Memory B cell (primary cell): ENCODE measurements at regions not wholly inside any gene's neighbourhood (a gene's known extent, or its start where the extent isn't known, plus 50 kb on each side); places are given as distances from the start of the nearest gene placed in this dataset.
"Not testable (repeated sequence)": the region's sequence is repeated elsewhere in the genome, so short reads cannot be mapped to it uniquely, and the experiment has no call there.

Source experiments
- ATAC-seq: fragments of 150-1000 bp; cut with Tn5 transposase; 2 replicates; pipeline ENCODE4 v1.10.0; 2021; ENCODE audit warnings: low read depth, mild to moderate bottlenecking, moderate library complexity
- DNase-seq, 2 donors: peaks; one replicate each; pipeline ENCODE4 v3.0.0; 2022; ENCODE audit warnings: low spot score in 2 of 2
- H3K27ac Mint-ChIP-seq: one replicate; pipeline ENCODE4 v1.8.0; 2022; ENCODE audit warnings: mild to moderate bottlenecking, moderate library complexity, mixed read lengths
- H3K27me3 Mint-ChIP-seq: one replicate; pipeline ENCODE4 v1.8.0; 2022; ENCODE audit warnings: mixed read lengths
- H3K36me3 Mint-ChIP-seq: one replicate; pipeline ENCODE4 v1.8.0; 2022; ENCODE audit warnings: mild to moderate bottlenecking, mixed read lengths
- H3K4me1 Mint-ChIP-seq: one replicate; pipeline ENCODE4 v1.8.0; 2022; ENCODE audit warnings: mixed read lengths
- H3K4me3 Mint-ChIP-seq: one replicate; pipeline ENCODE4 v1.8.0; 2022; ENCODE audit warnings: mild to moderate bottlenecking, moderate library complexity, mixed read lengths
- H3K9me3 Mint-ChIP-seq: one replicate; pipeline ENCODE4 v1.8.0; 2022; ENCODE audit warnings: mixed read lengths

DNA sequence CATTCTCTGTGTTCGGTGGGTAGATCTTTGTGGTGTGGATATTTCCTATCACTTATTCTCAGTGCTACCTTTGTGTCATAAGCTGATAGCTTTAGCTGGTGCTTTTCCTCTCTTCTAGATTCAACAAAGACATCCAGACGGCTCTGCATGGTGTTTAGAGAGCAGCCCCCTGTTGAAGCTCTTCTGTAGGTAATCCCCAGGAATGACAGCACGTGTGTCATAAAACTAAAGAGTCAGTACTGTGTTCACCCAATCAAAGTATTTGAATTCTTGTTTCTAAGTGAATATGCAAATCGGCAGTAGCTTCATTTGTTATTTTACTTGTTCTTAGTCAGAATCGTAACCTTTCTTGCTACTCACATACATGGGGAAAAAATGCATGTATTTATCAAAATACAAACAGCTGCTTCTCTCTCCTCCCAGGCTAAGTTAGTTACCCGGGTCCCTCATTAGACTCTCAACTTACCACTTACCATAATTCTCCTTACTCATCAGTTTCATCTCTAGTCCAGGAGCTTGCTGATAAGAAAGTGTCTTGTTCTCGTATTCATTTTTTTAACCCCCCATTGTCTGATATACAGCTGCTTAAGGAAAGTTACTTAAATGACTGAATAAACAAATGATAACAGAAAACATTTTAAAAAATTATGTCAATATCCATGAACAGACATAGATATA is 1696.0 kb upstream of the WWC1 start:
- no peaks in the 10 kb centered on the region for H3K4me1 Mint-ChIP-seq

DNA sequence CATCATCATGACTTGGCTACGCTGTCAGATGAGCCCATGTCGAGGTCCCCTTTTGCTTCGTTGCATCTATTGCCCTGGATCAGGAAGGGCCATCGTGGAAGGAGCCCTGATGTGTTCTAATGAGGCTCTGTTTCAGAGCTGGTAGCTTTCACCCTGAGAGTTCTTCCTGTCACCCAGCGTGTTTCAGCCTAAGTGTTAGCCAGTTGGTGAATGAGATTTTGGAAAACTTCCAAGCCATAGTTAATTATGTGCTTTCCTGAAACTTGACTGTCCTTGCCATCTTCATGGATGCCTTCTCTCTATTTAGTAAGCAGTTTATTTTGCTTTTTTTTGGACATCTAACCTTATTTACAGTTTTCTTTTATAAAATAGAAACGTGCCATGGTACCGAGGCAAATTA is 1695.4 kb upstream of the WWC1 start:
- DNase-seq, result no peak
- Mint-ChIP-seq H3K27ac (no peak overlapping the region), H3K36me3 (no peaks in the 10 kb centered on the region), H3K4me3 (no peak overlapping the region), H3K27me3 (no peaks in the 10 kb centered on the region), H3K9me3 (peaks cover 7% of the 10 kb centered on the region), H3K4me1 (no peaks in the 10 kb centered on the region)
- ATAC-seq, result no peak

More for the DNA sequence above, 1696.0 kb upstream of the WWC1 start:
- Mint-ChIP-seq H3K27ac (no peak overlapping the region), H3K9me3 (peaks cover 7% of the 10 kb centered on the region), H3K27me3 (no peaks in the 10 kb centered on the region), H3K4me3 (no peak overlapping the region), H3K36me3 (no peaks in the 10 kb centered on the region)
- no peak for DNase-seq
- no peak for ATAC-seq

DNA sequence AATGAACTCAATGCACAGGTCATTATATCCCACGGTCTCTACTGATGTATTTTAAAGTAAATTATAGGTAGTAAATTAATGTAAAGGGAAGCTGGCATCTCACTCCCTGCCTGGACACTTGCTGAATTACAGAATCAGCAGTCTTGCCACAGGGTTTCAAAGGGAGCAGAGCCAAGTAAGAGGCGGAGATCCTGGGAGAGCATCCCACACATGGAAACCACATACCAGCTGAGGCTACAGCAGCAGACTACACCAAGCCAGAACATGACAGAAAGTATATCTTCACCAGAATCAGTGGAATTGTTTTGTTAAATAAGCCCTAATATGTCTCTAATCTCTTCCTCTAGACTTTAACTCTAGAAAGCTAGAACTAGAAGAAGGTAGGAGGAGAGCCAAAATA is 1689.2 kb upstream of the WWC1 start:
- H3K4me3 Mint-ChIP-seq, result no peak overlapping the region
- H3K36me3 Mint-ChIP-seq, result no peaks in the 10 kb centered on the region
- H3K4me1 Mint-ChIP-seq, result no peaks in the 10 kb centered on the region
- no peak overlapping the region for H3K27ac Mint-ChIP-seq
- DNase-seq (no peak), ATAC-seq (no peak)
- H3K27me3 Mint-ChIP-seq, result no peaks in the 10 kb centered on the region
- peaks cover 7% of the 10 kb centered on the region for H3K9me3 Mint-ChIP-seq

DNA sequence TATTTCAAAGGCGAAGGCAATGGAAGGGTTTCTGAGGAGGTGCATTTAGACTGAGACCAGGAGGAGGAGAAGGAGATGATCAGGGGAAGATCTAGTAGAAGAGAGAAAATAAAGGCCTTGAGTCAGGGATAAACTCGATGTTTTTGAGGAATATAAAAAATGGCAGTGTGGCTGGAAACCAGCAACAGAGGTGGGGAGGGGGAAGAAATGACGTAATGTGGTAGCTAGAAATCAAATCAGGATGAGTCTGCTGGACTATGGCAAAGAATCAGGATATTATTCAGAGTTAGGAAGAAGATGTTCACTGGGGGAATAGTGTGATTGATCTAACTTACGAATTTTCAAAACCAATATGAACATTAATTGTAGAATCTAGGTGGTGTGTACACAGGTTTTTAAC is 1673.9 kb upstream of the WWC1 start:
- Mint-ChIP-seq H3K9me3 (peaks cover 5% of the 10 kb centered on the region), H3K27me3 (no peaks in the 10 kb centered on the region), H3K4me1 (no peaks in the 10 kb centered on the region), H3K4me3 (no peak overlapping the region), H3K36me3 (no peaks in the 10 kb centered on the region), H3K27ac (no peak overlapping the region)
- DNase-seq (no peak), ATAC-seq (no peak)

DNA sequence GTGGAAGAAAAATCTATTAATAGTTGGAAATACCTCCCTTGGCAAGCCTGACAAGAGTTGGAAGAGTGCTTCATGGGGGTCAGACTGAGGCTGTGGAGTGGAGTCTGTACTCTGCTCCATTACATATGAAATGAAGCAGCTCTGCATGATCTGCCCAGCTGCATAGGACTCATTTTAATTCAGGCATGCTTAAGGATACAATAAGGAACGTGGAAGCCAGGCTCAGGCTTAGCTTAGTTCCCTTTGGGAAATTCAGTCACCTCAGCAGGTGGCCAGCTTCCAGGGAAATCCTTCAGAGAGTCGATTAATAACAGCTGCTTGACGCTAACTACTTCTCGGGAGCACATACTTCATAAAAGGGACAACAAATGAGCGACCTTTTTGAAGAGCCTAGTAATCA is 1672.9 kb upstream of the WWC1 start:
- DNase-seq (no peak), ATAC-seq (no peak)
- Mint-ChIP-seq H3K4me3 (no peak overlapping the region), H3K4me1 (no peaks in the 10 kb centered on the region), H3K27me3 (no peaks in the 10 kb centered on the region), H3K27ac (no peak overlapping the region), H3K9me3 (peaks cover 11% of the 10 kb centered on the region), H3K36me3 (no peaks in the 10 kb centered on the region)

DNA sequence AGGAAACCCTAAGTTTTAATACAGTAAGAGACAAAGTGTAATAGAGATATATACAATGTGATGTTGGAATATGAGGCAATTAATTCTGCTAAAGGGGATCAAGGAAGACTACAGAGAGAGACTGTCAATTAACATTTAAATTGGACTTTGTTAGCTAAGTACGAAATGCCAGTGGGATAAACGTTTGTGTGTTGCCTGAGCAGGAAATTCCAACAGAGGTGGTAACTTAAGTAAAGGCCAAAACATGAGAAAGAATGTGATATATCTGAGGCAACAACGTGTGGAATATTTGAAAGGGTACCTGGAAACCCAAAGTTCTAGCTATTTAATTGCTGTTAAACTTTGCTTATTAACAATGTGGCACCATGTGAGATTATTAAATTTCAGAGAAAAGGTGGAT is 1666.9 kb upstream of the WWC1 start:
- H3K9me3 Mint-ChIP-seq, result peaks cover 9% of the 10 kb centered on the region
- DNase-seq, result no peak
- H3K4me3 Mint-ChIP-seq, result no peak overlapping the region
- no peak for ATAC-seq
- no peak overlapping the region for H3K27ac Mint-ChIP-seq
- no peaks in the 10 kb centered on the region for H3K4me1 Mint-ChIP-seq
- H3K27me3 Mint-ChIP-seq, result no peaks in the 10 kb centered on the region
- no peaks in the 10 kb centered on the region for H3K36me3 Mint-ChIP-seq

DNA sequence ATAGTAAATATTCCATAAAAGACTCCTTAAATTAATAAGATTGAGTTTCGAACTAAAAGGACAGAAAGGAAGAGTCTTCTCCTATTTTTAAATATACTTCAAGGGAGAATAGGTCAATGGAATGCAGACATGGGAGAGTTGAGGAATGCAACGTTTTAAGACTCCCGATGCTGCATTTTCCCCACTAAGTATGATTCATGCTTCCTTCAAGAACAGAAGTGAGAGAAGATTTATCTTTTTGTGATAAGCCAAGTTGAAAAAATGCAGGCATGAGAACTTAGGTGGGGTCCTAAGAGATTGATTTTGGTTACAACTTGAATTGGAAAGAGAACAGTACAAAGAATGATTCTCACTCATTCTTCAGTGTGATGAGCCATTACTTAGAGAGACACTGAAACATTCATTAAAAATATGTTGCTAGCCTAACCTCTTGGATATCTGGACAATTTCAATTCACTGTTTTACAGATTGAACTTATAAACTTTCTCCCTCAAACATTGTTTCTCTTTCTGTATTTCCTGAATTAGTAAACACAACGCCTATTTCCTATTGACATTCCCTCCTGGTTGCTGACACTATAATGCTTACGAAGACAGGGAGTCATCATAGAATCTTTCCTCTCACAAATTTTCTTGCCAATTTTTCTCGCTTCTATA is 1666.1 kb upstream of the WWC1 start:
- no peaks in the 10 kb centered on the region for H3K27me3 Mint-ChIP-seq
- no peak overlapping the region for H3K27ac Mint-ChIP-seq
- ATAC-seq, result no peak
- no peak overlapping the region for H3K4me3 Mint-ChIP-seq
- no peaks in the 10 kb centered on the region for H3K4me1 Mint-ChIP-seq
- H3K9me3 Mint-ChIP-seq, result peaks cover 9% of the 10 kb centered on the region
- no peak for DNase-seq
- H3K36me3 Mint-ChIP-seq, result no peaks in the 10 kb centered on the region

DNA sequence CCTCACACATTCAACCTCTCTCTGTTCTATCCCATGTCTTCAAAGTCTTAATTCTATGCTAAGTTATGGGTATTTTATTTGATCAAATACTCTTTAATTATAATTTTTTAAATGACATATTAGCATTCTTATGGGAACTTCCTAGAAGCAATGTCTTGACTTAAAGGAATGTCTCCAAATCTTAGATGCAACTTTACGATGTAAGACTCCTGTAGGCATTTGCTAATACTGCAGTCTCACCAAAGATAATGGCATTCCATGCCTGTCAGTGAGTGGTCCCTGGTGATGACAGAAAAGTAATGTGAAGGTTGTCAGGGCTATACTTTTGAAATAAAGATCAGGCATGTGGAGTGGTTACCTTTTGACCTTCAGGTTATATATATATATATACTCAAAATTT is 1654.2 kb upstream of the WWC1 start:
- H3K9me3 Mint-ChIP-seq, result peaks cover 1% of the 10 kb centered on the region
- no peaks in the 10 kb centered on the region for H3K4me1 Mint-ChIP-seq
- ATAC-seq (no peak), DNase-seq (no peak)
- no peak overlapping the region for H3K4me3 Mint-ChIP-seq
- no peak overlapping the region for H3K27ac Mint-ChIP-seq
- no peaks in the 10 kb centered on the region for H3K36me3 Mint-ChIP-seq
- no peaks in the 10 kb centered on the region for H3K27me3 Mint-ChIP-seq

DNA sequence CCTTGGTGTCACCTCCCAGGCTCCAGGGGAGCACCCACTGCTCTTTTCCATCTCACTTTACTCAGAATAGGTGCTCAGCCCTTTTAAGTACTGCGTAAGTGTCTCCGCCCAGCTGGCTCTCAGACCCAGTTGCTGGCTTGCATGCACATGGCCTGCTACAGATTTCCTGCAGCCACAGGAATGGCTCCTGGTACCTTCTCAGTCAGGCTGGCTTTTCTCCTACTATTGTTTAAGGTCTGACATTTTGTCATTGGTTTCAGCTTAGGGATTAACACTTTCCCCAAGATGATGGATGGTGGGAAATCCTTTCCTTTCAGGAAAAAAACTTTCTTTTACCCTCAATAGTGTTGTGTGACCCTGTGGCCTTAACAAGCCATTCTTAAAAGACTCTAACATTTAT is 1652.3 kb upstream of the WWC1 start:
- H3K4me3 Mint-ChIP-seq, result no peak overlapping the region
- ATAC-seq (no peak), DNase-seq (no peak)
- no peaks in the 10 kb centered on the region for H3K4me1 Mint-ChIP-seq
- H3K27ac Mint-ChIP-seq, result no peak overlapping the region
- H3K36me3 Mint-ChIP-seq, result no peaks in the 10 kb centered on the region
- no peaks in the 10 kb centered on the region for H3K9me3 Mint-ChIP-seq
- no peaks in the 10 kb centered on the region for H3K27me3 Mint-ChIP-seq

DNA sequence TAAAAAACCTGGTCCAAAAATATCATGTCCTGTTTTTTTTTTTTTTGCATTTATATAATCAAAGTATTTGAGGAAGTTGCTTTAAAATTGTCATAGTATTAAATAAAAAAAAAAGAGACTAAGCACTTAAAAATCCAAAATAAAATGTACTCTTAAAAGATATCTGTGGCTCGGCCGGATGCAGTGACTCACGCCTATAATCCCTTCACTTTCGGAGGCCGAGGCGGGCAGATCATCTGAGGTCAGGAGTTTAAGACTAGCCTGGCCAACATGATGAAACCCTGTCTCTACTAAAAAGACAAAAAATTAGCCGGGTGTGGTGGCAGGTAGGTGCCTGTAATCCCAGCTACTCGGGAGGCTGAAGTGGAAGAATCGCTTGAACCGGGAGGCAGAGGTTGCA is 1651.3 kb upstream of the WWC1 start:
- DNase-seq, H3K9me3 Mint-ChIP-seq, H3K4me3 Mint-ChIP-seq, H3K36me3 Mint-ChIP-seq, H3K27me3 Mint-ChIP-seq, H3K4me1 Mint-ChIP-seq, ATAC-seq, H3K27ac Mint-ChIP-seq: not testable (repeated sequence)

DNA sequence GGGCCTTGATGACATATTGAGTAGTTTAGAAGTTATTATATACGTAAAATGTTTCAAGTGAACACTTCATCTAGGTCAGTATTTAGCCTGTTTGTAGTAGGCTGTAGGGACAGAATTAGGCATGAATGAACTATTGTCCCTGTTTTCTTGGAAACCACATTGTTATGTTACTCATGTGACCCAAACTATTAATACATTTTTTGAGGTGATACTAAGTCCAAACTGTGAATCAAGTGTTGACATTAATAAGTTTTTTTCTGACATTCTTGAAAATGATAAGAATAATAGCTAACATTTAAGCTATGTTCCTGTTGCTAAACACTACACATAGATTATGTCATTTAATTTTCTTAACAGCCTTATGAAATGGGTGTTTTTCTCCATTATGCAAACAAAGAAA is 1642.7 kb upstream of the WWC1 start:
- DNase-seq, result no peak
- H3K36me3 Mint-ChIP-seq, result no peaks in the 10 kb centered on the region
- H3K27me3 Mint-ChIP-seq, result no peaks in the 10 kb centered on the region
- H3K27ac Mint-ChIP-seq, result no peak overlapping the region
- peaks cover 6% of the 10 kb centered on the region for H3K9me3 Mint-ChIP-seq
- H3K4me1 Mint-ChIP-seq, result no peaks in the 10 kb centered on the region
- H3K4me3 Mint-ChIP-seq, result no peak overlapping the region
- no peak for ATAC-seq

DNA sequence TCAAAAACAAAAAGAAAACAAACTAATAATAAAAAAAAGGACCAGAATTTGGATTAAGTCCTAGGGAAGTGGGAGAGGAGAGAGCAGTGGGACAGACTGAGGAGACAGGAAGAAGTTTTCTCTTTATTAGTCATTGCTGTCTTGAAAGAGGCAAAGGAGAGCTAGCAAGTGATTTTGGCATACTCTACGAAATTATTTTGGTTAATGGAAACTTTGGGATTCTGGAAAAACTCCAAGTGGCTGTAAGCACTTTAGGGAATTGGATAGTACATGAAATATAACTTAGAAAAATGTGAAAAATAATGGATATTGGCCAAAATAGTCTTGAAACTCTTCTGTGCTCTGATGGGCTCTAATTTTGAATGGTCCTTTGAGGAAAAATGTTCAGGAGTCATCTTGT is 1641.8 kb upstream of the WWC1 start:
- ATAC-seq, result no peak
- Mint-ChIP-seq H3K4me1 (no peaks in the 10 kb centered on the region), H3K27me3 (no peaks in the 10 kb centered on the region), H3K4me3 (no peak overlapping the region), H3K27ac (no peak overlapping the region), H3K9me3 (peaks cover 3% of the 10 kb centered on the region), H3K36me3 (no peaks in the 10 kb centered on the region)
- no peak for DNase-seq

DNA sequence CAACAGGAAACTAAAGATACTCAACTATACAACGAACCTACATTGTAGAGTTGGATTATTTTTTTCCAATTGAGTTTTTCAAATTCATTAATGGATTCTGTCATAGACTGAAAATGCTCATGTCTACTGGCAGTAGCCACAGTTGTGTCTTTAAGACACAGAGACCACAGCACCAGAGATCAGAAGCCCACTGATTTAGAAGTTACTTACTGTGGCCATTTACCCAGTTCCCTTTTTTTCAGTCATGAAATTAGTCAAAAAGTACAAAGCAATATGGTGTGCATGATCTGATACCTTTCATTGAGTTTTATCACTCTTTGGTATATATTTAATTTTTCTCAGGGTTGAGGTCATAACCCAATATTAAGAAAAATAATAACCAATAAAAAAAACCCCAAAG is 1640.2 kb upstream of the WWC1 start:
- ATAC-seq, result no peak
- no peak overlapping the region for H3K4me3 Mint-ChIP-seq
- H3K27ac Mint-ChIP-seq, result no peak overlapping the region
- no peaks in the 10 kb centered on the region for H3K4me1 Mint-ChIP-seq
- no peaks in the 10 kb centered on the region for H3K27me3 Mint-ChIP-seq
- H3K9me3 Mint-ChIP-seq, result peaks cover 3% of the 10 kb centered on the region
- no peak for DNase-seq
- no peaks in the 10 kb centered on the region for H3K36me3 Mint-ChIP-seq

DNA sequence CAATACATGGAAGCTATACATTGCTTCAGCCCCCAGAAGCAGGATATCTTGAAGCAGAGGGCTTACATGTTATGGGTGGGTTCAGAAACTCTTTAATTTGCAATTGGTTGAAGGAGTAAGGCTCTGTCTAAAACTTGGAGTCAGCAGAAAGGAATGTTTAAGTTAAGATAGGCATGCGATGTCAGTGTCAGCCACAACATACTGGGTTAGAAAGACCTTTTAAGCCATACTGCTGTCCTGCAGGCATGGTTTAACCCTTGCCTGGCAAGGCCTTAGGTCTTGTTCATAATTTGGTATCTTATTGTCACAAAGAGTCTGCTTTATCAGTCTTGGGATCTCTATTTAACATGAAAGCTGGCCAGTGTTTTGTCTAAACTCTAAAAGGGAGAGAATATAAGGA is 1619.6 kb upstream of the WWC1 start:
- no peaks in the 10 kb centered on the region for H3K36me3 Mint-ChIP-seq
- H3K27me3 Mint-ChIP-seq, result no peaks in the 10 kb centered on the region
- H3K4me3 Mint-ChIP-seq, result no peak overlapping the region
- ATAC-seq, result no peak
- no peak for DNase-seq
- H3K27ac Mint-ChIP-seq, result no peak overlapping the region
- H3K9me3 Mint-ChIP-seq, result no peaks in the 10 kb centered on the region
- no peaks in the 10 kb centered on the region for H3K4me1 Mint-ChIP-seq

DNA sequence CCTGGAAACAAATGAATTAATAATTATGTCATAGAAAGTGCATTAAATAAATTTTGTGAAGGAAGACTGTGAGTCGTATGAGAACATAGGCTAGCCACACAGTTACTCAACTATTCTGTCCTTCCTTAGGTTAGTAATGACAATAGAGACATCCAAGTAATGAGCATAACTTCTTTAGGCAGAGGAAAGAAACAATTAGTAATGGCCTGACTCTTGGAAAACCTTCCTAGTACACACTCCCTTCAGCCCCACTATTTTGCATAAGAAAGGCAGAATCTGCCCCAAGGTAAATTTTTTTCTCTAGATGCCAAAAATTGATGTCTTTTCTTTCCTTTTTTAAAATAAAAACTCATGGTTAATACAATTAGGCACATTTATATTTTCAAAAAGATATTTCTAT is 1619.0 kb upstream of the WWC1 start:
- H3K4me3 Mint-ChIP-seq, result no peak overlapping the region
- H3K9me3 Mint-ChIP-seq, result no peaks in the 10 kb centered on the region
- ATAC-seq (no peak), DNase-seq (no peak)
- H3K4me1 Mint-ChIP-seq, result no peaks in the 10 kb centered on the region
- no peaks in the 10 kb centered on the region for H3K36me3 Mint-ChIP-seq
- no peaks in the 10 kb centered on the region for H3K27me3 Mint-ChIP-seq
- H3K27ac Mint-ChIP-seq, result no peak overlapping the region
